Kidney glomerular epithelial cell (primary cell): ENCODE measurements at regions not wholly inside any gene's neighbourhood (a gene's known extent, or its start where the extent isn't known, plus 50 kb on each side); places are given as distances from the start of the nearest gene placed in this dataset.
A peak's percentile ranks its signal among the peaks of the same experiment; 100 is the strongest.
"Not testable (repeated sequence)": the region's sequence is repeated elsewhere in the genome, so short reads cannot be mapped to it uniquely, and the experiment has no call there.

ENCODE experiments used
- DNase-seq: peaks from one replicate; lab custom pipeline; 2025; lab: John Stamatoyannopoulos, UW

DNA sequence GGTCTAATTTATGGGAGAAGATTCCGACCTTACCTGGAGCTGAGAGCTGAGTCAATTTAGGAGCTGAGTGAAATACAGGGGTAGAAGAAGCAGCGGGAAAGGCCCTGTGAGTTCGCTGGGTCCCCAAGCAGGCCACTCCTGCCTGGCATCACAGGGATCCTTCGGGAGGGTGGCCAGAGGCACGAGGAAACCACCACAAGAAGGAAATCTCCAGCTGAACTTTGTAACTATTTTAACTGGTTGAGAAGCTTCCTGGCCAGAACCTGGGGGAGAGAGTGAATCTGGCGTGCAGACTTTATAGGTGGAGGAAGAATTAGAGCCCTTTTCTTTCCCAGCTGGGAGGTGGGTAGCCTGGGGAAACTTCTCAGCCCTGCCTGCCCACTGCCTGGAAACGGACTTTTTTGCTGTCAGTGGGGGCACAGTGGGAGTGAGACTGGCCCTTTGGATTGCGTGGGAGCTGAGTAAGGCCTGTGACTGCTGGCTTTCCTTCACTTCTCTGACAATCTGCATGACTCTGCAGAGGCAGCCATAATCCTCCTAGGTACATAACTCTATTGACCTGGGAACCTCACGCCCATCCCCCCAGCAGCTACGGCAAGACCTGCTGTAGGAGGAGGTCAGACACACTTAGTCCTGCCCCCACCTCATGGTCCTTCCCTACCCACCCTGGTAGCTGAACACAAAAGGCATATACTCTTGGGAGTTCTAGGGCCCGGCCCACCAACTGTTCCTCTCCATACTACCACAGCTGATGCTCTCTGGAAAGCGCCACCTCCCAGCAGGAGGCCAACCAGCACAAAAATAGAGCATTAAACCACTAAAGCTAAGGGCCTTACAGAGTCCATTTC is 340.7 kb downstream of the CNTN3 start:
- no peak for DNase-seq

DNA sequence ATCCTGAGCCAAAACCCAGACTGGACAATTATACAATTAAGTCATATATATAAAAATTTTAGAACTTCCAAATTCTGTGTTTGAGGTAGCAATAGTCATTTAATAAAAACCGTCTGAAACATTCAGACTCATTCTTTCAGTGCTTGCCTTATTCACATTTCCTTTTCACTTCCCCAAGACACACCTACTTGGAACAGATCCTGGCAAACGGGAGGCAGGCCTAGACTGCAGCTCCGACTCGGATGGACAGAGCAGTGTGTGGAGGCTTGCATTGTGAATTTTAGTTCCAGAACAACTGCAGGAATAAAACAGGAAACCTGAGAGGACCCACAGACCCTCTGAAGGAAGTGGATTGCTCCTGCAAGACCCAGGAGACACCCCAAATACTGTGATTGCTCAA is 341.4 kb downstream of the CNTN3 start:
- DNase-seq = no peak

DNA sequence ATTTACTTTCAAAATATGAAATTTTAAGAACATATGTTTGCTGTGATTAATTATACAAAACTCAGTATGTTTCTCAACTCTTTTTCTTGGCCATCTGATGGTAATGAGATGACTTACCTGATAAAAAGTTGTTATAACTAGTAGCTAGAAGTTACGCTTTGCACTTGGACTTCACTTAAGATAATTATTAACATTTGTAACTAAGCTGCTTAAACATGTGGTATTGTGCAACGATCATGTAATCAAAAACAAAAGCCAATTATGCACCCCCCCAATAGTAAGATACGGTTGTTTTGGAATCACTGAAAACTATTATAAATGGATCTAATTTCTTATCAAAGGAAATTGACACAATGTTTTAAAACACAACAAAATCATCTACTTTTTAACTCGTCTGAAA is 342.9 kb downstream of the CNTN3 start:
- no peak for DNase-seq

DNA sequence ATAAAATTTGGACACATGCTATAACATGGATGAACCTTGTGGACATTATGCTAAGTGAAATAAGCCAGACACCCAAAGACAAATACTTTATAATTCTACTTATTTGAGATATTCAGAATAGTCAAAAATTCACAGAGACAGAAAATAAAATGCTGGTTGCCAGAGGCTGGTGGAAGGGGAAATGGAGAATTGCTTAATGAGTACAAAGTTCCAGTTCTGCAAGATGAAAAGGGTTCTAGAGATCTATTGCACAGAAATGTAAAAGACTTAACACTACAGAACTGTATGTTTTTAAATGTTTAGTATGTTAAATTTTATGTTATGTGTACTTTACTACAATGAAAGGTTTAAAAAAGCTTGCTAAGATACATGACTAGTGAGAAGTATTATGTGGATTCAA is 344.8 kb downstream of the CNTN3 start:
- DNase-seq = no peak

DNA sequence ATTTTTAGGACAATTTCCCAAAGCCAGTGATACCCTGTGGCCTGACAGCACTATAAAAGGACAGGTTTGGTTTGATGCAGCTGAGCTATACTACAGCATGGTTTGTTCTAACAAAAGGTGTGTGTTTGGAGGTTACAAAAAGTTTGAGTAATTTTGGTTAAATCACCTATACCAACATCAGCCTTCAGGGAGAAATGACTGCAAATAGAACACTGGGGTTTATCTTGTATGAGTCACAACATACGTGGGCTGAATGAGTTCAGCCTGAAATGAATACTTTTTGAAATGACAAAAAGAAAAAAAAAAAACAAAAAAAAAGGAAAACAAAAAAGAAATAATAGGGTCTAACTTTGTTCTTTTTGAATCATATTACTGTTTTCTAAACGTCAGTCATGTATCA is 345.7 kb downstream of the CNTN3 start:
- no peak for DNase-seq

DNA sequence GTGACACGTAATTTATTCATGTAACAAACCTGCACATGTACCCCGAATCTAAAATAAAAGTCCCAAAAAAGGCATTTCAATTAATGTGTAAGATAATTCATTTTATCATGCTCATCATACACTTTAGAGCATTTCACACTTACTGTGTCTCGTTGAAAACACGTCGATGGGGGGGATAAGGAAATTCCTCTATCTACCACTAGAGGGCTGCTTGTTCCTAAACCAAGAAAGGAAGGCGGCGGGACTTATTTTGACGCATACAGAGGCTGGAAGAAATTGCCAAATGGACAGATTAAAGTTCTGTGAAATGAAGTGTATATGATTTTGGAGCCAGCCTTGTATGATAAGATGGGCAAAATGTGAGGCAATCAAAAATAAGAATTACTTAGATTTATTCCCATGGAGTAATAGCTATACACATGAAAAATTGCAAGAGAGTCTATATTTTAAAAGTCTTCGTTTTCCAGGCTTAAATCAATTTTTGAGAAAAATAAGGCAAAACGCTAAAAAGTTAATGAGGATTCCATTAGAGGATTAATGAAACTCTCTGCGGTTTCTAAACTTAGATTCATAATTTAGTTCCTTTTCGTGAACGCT is 346.8 kb downstream of the CNTN3 start:
- DNase-seq = peak; percentile 25

DNA sequence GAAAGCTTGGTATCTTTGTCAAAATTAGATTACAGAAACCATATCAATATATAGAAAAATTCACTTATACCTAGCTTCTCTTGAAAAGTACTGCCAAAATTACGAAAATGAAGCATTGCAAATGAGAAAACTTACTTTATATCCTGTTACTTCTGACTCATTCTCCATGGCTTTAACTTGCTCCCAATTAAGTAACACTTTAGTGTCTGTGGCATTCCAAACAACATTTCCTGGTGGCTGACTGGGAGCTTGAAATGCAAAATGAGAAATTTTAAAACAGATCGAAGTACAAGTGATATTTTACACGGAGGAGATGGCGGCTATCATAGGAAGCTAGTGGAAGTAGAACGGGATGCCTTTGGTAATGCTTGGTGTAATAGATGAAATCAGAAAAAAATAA is 347.3 kb downstream of the CNTN3 start:
- no peak for DNase-seq

DNA sequence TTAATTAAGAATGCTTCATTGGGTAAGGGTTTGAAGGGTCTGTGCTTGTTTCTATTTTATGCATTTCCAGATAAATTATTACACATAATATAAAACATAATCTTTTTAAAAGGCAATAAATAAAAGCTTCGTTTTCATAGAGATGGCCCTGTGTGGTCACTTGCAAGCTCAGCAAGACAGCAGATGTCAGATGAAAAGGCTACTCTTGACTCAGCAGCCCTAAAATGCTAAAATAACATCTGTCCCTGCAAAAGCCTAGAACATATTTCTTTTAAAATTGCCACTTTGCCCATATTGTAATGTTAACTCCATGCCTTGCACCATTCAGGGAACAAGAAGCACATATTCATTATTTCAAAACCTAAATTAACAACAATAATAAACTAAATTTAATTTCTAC is 349.4 kb downstream of the CNTN3 start:
- DNase-seq = no peak

DNA sequence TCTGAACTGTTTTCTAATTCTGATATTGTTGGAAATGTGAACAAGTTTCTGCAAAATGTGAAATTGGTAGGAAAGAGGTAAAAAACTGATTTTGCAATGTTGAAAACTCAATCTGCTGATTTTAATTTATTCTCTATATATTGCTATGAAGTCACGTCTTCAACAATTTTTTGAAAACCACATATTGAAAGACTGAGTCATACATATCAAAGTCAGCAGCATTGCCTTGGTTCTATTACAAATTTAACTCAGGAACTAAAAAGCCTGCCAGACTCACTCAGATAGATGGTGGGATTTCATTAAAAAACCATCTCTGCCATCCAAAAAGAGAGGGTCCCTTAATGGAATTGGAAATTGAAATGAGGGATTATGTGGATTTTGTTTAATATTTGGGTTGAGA is 351.4 kb downstream of the CNTN3 start:
- DNase-seq = no peak

DNA sequence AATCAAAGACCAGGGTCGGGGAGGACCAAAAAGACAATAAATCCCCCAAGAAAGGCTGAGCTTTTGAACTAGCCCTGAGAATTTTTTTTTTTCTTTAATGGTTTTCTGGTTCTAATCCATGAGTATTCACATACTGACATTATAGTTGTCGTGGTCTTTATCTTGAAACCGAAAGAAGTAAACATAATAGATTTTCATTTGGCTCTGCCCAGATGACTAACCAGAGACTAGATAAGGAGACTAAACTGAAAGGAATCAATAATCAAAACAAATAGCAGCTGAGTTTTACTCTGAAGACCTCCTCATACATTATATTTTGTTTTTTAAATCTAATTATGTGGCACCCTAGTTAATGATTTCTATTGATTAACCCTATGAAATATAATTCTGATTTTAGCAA is 381.4 kb downstream of the CNTN3 start:
- no peak for DNase-seq

DNA sequence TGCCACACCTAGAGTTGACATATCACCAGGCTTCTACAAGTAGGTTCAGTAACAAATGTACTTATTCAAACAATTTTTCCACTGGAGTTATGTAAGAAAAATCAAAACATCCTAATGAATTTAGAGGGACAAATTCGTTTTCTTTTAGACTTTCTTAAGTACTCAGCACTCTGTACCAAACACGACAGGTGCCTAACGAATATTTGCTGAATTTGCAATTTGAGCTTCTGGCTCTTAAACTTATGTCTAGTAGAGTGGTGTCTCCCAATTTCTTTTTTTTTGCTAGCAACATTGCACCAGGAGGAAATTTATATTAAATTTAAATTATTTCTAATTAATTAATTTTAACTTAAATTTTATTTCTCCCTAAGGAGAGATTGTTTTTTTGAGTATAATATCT is 397.0 kb downstream of the CNTN3 start:
- DNase-seq = no peak

DNA sequence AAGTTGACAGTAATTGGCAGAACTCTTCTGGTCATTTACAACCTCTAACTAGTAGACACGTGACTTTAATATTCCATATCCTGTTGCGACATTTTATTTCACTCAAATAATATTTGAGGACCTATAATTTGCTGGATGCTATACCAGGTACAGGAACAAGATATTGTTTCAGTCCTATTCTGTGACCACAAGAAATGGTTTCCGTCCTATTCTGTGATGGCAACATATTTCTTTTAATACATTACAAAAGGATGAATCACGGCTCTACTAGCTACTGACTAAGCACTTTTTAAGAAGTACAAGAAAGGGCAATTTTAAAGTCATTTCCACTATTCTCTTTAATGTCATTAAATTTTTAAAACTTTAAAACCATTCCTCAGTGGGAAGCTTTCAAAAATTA is 400.2 kb downstream of the CNTN3 start:
- no peak for DNase-seq

DNA sequence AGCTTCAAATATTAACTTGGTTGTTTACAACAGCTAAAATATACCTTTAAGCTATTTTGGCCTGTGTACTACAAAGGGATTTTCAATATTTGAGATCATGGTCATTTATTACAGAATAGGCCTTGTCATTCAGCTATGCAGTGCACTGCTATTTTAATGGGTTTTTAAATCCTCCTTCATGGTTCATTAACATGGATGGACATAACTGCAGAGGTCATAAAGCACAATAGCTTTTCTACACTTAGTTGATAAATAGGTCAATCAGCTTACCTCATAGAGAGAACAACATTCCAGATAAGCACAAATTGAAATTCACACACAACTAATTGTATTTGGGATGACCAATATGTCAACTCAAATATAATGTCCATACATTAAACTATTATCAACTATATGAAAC is 403.7 kb downstream of the CNTN3 start:
- no peak for DNase-seq

DNA sequence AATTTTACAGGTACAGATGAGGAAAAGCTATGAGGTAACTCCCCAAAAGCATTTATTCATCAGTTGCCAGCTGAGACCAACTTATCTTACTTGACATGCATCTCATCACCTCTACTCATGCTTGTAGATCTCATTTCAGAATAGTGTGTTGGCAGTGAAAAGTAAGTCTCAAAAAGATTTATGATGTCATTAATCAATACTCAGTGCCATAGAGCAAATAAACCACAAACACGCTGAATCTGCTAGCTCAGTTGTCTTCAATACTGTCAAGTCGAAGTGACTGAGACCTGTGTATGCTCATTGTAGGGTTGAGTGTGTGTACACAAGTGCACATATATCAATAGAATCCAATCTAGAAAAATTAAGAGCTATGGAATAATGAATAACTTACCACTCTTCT is 413.5 kb downstream of the CNTN3 start:
- no peak for DNase-seq

DNA sequence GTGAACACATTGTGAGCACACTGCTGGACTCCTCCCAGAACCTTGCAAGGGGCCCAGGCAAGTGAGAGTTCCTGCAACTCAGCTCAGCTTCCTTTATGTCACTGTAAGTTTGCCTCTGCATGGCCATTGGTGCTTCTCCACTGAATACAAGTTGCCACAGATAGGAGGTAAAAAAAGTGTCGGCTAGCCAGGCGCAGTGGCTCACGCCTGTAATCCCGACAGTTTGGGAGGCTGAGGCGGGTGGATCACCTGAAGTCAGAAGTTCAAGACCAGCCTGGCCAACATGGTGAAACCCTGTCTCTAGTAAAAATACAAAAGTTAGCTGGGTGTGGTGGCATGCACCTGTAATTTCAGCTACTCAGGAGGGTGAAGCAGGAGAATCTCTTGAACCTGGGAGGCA is 435.8 kb downstream of the CNTN3 start:
- DNase-seq = not testable (repeated sequence)

DNA sequence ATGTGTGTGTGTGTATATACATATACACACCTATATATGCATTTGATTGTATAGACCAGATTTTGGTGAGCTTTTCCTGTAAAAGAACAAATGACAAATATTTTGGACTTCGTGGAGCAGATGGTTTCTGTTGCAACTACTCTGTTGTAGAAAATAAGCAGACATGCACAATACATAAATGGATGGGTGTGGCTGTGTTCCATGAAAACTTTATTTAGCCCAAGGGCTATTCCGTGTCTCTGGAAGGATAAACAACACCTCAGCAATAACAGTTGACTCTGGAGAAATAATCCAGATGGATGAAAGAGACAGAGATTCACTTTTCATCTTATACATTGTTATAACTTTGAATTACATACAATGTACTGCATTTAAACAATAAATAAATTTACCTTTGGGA is 441.4 kb downstream of the CNTN3 start:
- no peak for DNase-seq

DNA sequence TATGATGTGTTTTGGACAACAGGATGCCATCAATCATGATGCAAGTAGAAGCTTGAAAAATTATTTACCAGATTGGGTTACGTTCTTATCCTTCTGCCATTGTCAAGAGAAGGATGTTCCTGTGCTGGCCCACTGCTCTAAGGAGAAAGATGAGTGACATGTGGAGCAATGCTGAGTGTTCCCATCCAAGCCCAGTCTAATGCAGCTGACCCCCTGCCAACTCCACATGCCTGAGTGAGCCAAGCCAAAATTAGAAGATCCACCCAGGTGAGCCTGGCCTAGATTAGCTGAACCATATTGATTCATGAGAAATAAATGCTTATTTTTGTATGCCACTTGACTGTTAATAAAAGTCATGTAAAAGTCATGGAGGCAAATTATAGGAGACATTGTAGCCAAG is 446.5 kb downstream of the CNTN3 start:
- DNase-seq = no peak

DNA sequence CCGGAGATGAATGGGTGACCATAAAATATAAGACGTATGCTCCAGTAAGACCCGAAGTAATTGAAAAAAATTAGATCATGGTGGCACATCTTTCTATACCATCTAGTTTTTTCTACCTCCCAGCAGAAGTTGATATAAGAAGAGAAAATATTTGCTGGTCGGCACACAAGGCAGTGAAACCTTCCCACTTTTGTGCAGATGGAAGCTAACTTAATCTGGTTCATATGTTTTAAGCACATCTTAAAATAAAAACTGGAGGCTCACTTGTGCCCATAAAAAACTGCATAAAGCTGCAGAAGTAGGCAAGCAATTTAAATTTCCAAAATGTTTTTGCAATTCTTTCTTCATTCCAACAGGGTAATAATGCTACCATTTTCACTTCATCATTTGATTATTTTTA is 449.2 kb downstream of the CNTN3 start:
- no peak for DNase-seq

DNA sequence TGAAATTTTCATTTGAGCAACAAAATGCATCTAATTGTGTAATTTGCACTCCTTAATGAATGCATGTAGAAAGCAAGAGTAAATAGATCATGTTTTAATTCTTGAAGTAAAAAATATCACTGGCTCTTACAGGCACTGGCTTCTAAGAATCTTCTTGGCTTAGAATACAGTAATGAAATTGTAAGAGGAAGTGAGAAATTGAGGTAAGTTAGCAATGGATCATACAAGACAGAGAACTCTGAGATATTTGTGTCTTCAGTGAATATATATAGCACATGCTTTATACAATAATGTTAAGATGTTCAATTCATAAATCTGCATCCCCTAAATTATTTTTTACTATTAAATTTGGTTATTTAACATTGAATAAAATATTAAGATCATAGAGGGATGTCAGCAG is 465.0 kb downstream of the CNTN3 start:
- no peak for DNase-seq

DNA sequence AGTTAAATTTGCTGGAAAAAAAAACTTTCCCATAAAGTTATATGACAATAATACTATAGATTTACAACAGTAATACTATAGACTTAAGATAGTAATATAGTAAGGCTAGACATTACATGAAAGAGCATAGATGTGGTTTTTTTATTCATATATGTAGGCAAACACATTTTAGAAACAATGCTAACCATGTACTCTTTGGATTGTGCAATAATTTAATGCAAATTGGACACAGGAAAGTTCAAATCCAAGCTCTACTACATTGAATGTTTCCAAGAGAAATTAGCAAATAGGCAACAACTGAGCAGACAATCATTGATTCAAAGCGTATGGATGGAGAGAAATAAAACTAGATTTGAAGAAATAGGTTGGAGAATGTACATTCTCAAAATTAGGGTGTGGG is 469.2 kb downstream of the CNTN3 start:
- no peak for DNase-seq

DNA sequence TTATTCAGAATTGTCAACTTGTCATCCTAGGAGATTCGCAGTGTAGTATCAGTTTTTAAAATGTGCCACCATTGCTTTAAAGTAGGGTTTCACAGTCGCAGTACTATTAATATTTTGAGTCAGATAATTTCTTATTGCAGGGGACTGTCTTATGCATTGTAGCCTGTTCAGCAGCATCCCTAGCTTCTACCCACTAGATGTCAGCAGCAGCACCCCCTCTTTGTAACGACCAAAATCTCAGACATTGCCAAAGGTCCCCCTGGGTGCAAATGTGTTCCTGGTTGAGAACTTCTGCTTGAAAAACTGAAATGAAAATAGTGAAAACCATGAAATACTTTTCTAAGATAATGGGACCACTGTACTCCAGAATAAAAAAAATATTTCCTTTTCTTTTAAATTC is 474.8 kb downstream of the CNTN3 start:
- DNase-seq = no peak

DNA sequence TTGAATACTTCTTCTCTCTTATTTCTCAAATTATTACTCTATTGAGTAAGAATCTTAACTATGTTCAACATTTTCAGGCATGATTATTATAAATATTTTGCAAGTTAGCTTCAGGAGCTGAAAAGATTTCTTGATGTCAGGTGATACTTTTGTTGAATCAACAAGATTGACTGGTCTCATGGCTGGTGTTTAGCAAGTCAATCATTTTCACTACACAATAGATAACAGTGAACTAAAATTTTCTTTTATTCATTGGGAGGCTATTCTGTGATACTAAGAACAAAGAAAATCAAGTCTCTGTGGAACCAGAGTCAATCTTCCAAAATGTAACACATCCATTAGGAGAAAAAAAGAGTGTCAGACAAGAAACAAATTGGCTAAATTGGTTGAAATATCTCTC is 476.7 kb downstream of the CNTN3 start:
- no peak for DNase-seq

DNA sequence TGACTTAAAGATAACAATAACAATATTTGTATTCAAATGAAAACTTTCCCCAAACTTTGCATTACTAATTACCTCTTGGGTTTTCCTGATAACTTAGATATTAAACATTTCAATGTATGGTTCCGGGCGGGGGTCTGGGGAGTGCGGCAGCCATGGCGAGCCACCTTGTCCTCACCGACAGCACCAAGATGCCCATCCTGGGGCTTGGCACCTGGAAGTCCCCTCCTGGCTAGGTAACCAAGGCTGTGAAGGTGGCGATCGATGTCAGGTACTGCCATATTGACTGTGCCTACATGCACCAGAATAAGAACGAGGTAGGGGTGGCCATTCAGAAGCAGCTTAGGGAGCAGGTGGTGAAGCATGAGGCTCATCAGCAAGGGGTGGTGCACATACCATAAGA is 478.7 kb downstream of the CNTN3 start:
- DNase-seq = no peak

DNA sequence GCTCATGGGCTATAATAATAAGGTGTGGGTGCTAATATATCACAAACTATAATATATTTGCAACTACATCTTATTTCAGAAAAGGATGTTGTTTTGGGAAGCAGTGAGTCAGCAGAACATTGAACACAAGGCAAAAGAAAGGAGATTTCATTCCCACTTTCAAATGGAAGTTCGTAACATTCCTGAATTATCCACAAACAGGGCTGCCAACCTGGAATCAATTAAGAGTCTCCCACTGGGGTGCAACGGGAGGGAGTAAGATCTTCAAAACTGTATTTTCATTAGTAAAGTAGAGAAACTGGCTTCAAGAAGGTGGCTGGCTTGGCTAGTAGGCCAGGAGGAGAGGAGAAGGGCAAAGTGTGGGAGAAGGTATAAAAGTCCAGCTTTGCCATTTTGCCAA is 479.6 kb downstream of the CNTN3 start:
- no peak for DNase-seq
